Thymus (tissue), 11 donors: ENCODE measurements at regions not wholly inside any gene's neighbourhood (a gene's known extent, or its start where the extent isn't known, plus 50 kb on each side); places are given as distances from the start of the nearest gene placed in this dataset.

Experiments used
- DNase-seq, 9 donors: peaks; one replicate each; pipeline ENCODE4 v3.0.0-alpha.2; 2013; ENCODE audit warnings: low spot score in 9 of 9, low read depth in 6 of 9, missing footprints in 1 of 9
- H3K27ac ChIP-seq, 2 donors: one replicate each; pipeline ENCODE4 v1.5.1; 2013; ENCODE audit warnings: control low read depth in 1 of 2, low read depth in 1 of 2, low read length in 1 of 2, mild to moderate bottlenecking in 1 of 2, moderate library complexity in 1 of 2
- H3K27me3 ChIP-seq, 2 donors: one replicate each; pipeline ENCODE4 v1.5.1; 2013; ENCODE audit warnings: low read length in 1 of 2; ENCODE audit not compliant: control insufficient read depth in 2 of 2, insufficient read depth in 1 of 2
- H3K36me3 ChIP-seq, 2 donors: one replicate each; pipeline ENCODE4 v1.5.1; 2013; ENCODE audit warnings: low read length in 1 of 2, mild to moderate bottlenecking in 1 of 2, moderate library complexity in 1 of 2; ENCODE audit not compliant: control insufficient read depth in 2 of 2, insufficient read depth in 2 of 2
- H3K4me1 ChIP-seq, 2 donors: one replicate each; pipeline ENCODE4 v1.5.1; 2013; ENCODE audit warnings: low read length in 2 of 2; ENCODE audit not compliant: control insufficient read depth in 2 of 2, insufficient read depth in 2 of 2
- H3K4me3 ChIP-seq, 2 donors: one replicate each; pipeline ENCODE4 v1.5.1; 2013; ENCODE audit warnings: low read length in 2 of 2, control low read depth in 1 of 2, mild to moderate bottlenecking in 1 of 2
- H3K9me3 ChIP-seq, 2 donors: one replicate each; pipeline ENCODE4 v1.5.1; 2013; ENCODE audit warnings: low read length in 1 of 2, mild to moderate bottlenecking in 1 of 2; ENCODE audit not compliant: control insufficient read depth in 2 of 2, insufficient read depth in 1 of 2
- WGBS: extraction: QIAGEN DNeasy Blood & Tissue Kit; methylation state at CpG from one replicate; pipeline ENCODE4 v1.1.7; 2013; 5-methylcytosine and 5-hydroxymethylcytosine counted together
- donor health status: healthy.

DNA sequence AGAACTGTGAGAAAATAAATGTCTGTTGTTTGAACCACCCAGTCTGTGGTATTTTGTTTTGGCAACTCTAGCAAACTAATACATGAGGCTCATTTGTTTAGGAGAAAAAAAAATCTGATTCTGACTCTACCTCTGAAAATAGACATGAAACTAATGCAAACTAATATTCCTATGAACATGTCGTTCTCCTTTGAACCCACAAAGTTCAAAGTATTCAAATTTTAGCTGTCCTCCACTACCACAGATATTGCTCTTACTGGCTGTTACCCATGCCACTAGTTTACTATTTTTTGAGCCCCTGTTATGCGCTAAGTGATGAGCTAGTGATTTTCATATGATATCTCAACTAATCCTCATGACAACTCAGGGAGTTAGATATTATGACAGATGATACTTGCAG is 58.8 kb upstream of the ZNF804B start:
- 89% methylated on average over 2 of the region's 2 CpGs for WGBS
- Histone ChIP-seq H3K36me3 (no peaks in the 10 kb centered on the region), H3K4me1 (no peaks in the 10 kb centered on the region), H3K27ac (no peak overlapping the region), H3K27me3 (no peaks in the 10 kb centered on the region), H3K9me3 (no peaks in the 10 kb centered on the region), H3K4me3 (no peak overlapping the region)
- DNase-seq, result no peak

GRCh38 chr7:88694207-88694606 is 65.3 kb upstream of the ZNF804B start:
- H3K27me3 ChIP-seq, result no peaks in the 10 kb centered on the region
- no peaks in the 10 kb centered on the region for H3K36me3 ChIP-seq
- no peaks in the 10 kb centered on the region for H3K9me3 ChIP-seq
- H3K4me3 ChIP-seq, result no peak overlapping the region
- H3K27ac ChIP-seq, result no peak overlapping the region
- no peak for DNase-seq
- no peaks in the 10 kb centered on the region for H3K4me1 ChIP-seq

DNA sequence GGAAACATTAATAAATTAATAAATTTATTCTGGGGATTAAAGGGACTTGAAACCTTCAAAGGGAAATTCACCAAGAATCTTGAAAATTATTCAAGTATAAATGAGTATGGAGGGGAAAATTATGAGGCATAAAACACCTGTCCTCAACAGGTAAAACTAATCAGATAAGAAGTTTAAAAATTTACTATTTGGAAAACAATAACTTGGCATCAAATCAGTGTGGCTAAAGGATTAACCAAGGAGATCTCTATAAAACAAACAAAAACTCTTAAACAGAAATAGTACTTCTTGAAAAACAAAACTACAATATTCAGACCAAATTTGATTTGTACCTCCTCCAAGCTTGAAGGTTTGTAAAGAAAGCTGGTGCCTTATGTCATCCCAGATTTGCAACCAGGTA is 66.4 kb upstream of the ZNF804B start:
- H3K27me3 ChIP-seq, result no peaks in the 10 kb centered on the region
- no peaks in the 10 kb centered on the region for H3K9me3 ChIP-seq
- no peaks in the 10 kb centered on the region for H3K36me3 ChIP-seq
- no peaks in the 10 kb centered on the region for H3K4me1 ChIP-seq
- DNase-seq, result no peak
- no peak overlapping the region for H3K27ac ChIP-seq
- H3K4me3 ChIP-seq, result no peak overlapping the region

- H3K4me1 ChIP-seq, result no peaks in the 10 kb centered on the region
- DNase-seq, result no peak
- H3K27me3 ChIP-seq, result no peaks in the 10 kb centered on the region
- no peak overlapping the region for H3K27ac ChIP-seq
- no peak overlapping the region for H3K4me3 ChIP-seq
- no peaks in the 10 kb centered on the region for H3K9me3 ChIP-seq
- no peaks in the 10 kb centered on the region for H3K36me3 ChIP-seq
Observed at GRCh38 chr7:88692493-88692892, 67.0 kb upstream of the ZNF804B start.

- WGBS, result 38% methylated on average over 1 of the region's 1 CpG
- H3K9me3 ChIP-seq, result no peaks in the 10 kb centered on the region
- no peaks in the 10 kb centered on the region for H3K27me3 ChIP-seq
- H3K36me3 ChIP-seq, result no peaks in the 10 kb centered on the region
- no peak for DNase-seq
- no peaks in the 10 kb centered on the region for H3K4me1 ChIP-seq
- no peak overlapping the region for H3K27ac ChIP-seq
- no peak overlapping the region for H3K4me3 ChIP-seq
Observed at GRCh38 chr7:88689821-88690220, 69.7 kb upstream of the ZNF804B start.

DNA sequence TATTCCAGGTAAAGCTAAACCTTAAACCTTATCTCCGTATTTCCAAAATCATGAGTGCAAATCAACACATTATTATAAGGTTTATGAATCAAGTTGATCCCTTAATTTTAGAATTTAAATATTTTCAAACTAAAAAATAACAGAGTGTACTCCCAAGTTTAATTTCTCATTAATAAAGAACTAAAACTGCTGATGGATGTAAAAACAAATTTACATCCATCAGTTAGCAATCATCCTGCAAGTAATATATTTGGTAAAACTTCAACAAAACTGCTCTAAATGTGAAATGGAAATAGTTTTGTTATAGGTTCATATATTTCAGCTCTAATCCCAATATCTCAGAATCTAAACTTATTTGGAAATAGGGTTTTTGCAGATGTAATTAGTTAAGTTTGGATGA is 71.3 kb upstream of the ZNF804B start:
- no peaks in the 10 kb centered on the region for H3K36me3 ChIP-seq
- 94% methylated on average over 1 of the region's 1 CpG for WGBS
- no peak for DNase-seq

DNA sequence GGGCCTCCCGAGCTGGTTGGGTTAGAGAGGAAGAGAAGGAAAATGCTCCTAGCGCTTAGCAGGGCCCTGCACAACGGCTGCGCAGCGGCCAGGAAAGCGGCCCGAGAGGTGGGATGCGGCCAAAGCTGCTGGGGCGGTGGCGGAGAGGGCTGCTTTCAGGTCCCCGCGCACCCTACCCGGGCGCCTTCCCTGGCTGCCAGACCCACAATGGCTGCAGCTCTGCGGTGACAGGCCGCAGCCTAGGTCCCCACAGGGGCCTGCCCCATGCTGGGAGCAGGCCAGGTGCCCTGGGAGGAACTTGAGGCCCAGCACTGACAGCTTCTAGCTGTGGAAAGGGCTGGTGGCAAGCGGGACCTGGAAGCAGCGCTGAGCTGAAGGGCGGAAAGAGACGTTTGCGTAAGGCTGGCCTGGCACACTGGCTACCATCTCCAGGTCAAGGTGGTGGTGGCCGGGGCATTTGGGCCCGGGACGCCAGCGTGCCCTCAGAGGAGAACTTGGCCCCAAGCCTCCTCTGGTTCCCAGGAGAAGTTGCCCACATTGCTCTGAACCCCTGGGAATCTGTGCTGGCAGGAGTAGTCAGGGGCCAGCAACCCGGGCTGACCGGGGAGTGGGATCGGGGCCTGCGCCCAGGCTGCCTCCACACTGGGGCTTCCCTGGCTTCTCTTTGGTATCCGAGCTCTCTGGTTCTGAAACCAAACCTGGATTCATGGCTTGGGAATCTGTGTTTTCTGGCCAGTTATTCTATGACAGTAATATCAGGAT is 72.9 kb upstream of the ZNF804B start:
- Histone ChIP-seq H3K9me3 (no peaks in the 10 kb centered on the region), H3K36me3 (no peaks in the 10 kb centered on the region), H3K4me1 (no peaks in the 10 kb centered on the region), H3K27ac (no peak overlapping the region), H3K27me3 (no peaks in the 10 kb centered on the region), H3K4me3 (no peak overlapping the region)
- 97% methylated on average over 30 of the region's 30 CpGs for WGBS
- DNase-seq, result no peak

More for the DNA sequence above, 71.3 kb upstream of the ZNF804B start:
- no peaks in the 10 kb centered on the region for H3K4me1 ChIP-seq
- H3K27me3 ChIP-seq, result no peaks in the 10 kb centered on the region
- no peak overlapping the region for H3K4me3 ChIP-seq
- no peak overlapping the region for H3K27ac ChIP-seq
- no peaks in the 10 kb centered on the region for H3K9me3 ChIP-seq

- WGBS, result 95% methylated on average over 2 of the region's 2 CpGs
- Histone ChIP-seq H3K4me3 (no peak overlapping the region), H3K36me3 (no peaks in the 10 kb centered on the region), H3K9me3 (no peaks in the 10 kb centered on the region), H3K27ac (no peak overlapping the region), H3K4me1 (no peaks in the 10 kb centered on the region), H3K27me3 (no peaks in the 10 kb centered on the region)
- DNase-seq, result no peak
Observed at GRCh38 chr7:88681682-88682081, 77.8 kb upstream of the ZNF804B start.

GRCh38 chr7:88670536-88670935 is 89.0 kb upstream of the ZNF804B start:
- no peak for DNase-seq
- Histone ChIP-seq H3K4me1 (no peaks in the 10 kb centered on the region), H3K4me3 (no peak overlapping the region), H3K27ac (no peak overlapping the region), H3K27me3 (no peaks in the 10 kb centered on the region), H3K36me3 (no peaks in the 10 kb centered on the region), H3K9me3 (no peaks in the 10 kb centered on the region)

DNA sequence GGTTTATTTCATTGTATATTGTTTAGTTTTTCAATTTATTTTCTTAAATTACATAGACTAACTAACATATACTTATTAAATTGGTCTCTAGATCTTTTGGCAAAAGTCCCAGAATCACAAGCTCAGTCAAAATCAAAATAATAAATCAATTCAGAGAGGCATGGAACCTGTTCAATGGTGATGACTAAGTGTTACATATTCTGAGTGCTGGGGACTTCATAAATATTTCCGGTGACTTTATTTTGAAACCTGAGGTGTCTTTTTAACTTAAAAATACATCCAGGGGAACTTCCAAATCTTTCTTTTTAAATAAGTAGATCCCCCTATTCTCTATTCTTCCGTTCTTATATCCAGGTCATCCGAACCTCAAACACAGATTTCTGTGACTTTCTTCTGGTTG is 89.6 kb upstream of the ZNF804B start:
- Histone ChIP-seq H3K4me1 (no peaks in the 10 kb centered on the region), H3K4me3 (no peak overlapping the region), H3K27ac (no peak overlapping the region), H3K27me3 (no peaks in the 10 kb centered on the region), H3K9me3 (no peaks in the 10 kb centered on the region), H3K36me3 (no peaks in the 10 kb centered on the region)
- DNase-seq, result no peak
- WGBS, result 80% methylated on average over 3 of the region's 3 CpGs
